ENCODE measurements at regions not wholly inside any gene's neighbourhood (a gene's known extent, or its start where the extent isn't known, plus 50 kb on each side); places are given as distances from the start of the nearest gene placed in this dataset.
"Not testable (repeated sequence)": the region's sequence is repeated elsewhere in the genome, so short reads cannot be mapped to it uniquely, and the experiment has no call there.

DNA sequence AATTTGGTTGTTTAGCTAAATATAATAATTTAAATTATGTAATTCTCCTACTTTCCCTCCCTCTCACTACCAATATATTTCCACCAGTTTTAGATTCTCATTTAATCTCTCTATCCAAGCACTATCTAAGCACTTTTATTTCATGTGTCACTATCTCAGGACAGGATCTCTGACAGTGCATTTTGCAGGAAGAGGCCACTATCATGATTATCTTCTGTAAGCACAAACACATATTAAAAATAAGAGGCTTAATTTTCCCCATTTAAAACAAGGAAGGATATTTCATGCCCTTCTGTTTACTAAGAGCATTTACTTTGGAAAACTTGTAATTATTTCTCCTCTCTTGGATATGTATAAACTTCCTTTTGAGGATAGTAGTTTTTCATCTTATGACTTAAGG lies 726.2 kb upstream of the ZNF804A start:
- DNase-seq (ENCODE audit: low spot score): no peak
- in situ Hi-C loops (cut with MboI; ENCODE audit: low sequenced_read_pairs, unreplicated experiment): no loop called here
- TF ChIP-seq, protein P1, sequence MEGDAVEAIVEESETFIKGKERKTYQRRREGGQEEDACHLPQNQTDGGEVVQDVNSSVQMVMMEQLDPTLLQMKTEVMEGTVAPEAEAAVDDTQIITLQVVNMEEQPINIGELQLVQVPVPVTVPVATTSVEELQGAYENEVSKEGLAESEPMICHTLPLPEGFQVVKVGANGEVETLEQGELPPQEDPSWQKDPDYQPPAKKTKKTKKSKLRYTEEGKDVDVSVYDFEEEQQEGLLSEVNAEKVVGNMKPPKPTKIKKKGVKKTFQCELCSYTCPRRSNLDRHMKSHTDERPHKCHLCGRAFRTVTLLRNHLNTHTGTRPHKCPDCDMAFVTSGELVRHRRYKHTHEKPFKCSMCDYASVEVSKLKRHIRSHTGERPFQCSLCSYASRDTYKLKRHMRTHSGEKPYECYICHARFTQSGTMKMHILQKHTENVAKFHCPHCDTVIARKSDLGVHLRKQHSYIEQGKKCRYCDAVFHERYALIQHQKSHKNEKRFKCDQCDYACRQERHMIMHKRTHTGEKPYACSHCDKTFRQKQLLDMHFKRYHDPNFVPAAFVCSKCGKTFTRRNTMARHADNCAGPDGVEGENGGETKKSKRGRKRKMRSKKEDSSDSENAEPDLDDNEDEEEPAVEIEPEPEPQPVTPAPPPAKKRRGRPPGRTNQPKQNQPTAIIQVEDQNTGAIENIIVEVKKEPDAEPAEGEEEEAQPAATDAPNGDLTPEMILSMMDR (IDR thresholded peaks at IDR 0.05; ENCODE audit: borderline replicate concordance, control extremely low read depth, extremely low read depth, insufficient read depth, missing control alignments): no peak

DNA sequence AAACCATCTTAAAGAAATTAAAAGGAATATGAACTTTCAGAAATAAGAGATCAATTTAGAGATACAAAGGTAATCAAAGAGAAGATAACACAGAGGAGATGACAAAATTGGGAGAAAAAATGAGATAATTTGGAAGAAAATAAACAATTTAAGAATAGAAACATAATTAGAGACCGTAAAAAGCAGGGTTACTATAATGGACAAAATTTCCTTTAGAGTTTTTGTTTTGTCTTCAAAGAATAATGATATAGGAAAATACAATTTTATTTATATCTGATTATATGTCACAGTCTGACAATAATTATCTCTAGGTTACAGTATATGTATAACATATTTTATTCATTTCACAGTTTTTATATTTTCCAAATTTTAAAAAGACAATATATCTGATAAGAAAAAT lies 716.4 kb upstream of the ZNF804A start:
- DNase-seq (ENCODE audit: low spot score): no peak
- TF ChIP-seq, protein P1 (IDR thresholded peaks at IDR 0.05; ENCODE audit: borderline replicate concordance, control extremely low read depth, extremely low read depth, insufficient read depth, missing control alignments): no peak
- in situ Hi-C loops (cut with MboI; ENCODE audit: low sequenced_read_pairs, unreplicated experiment): no loop called here

DNA sequence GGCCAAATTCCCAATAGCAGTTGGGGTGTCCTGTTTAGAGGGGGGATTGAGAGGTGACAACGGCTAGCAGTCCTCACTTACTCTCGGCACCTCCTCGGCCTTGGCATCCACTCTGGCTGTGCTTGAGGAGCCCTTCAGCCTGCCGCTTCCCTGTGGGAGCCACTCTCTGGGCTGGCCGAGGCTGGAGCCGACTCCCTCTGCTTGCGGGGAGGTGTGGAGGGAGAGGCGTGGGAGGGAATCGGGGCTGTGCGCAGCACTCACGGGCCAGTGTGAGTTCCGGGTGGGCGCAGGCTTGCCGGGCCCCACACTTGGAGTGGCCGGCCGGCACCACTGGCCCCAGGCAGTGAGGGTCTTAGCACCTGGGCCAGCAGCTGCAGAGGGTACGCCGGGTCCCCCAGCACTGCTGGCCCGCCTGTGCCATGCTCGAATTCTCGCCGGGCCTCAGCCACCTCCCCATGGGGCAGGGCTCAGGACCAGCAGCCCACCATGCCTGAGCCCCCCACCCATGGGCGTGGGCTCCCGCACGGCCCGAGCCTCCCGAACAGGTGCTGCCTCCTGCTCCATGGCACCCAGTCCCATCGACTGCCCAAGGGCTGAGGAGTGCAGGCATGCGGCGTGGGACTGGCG lies 705.9 kb upstream of the ZNF804A start:
- DNase-seq (ENCODE audit: low spot score): no peak
- TF ChIP-seq, protein P1 (IDR thresholded peaks at IDR 0.05; ENCODE audit: borderline replicate concordance, control extremely low read depth, extremely low read depth, insufficient read depth, missing control alignments): no peak
- in situ Hi-C loops (cut with MboI; ENCODE audit: low sequenced_read_pairs, unreplicated experiment): no loop called here

DNA sequence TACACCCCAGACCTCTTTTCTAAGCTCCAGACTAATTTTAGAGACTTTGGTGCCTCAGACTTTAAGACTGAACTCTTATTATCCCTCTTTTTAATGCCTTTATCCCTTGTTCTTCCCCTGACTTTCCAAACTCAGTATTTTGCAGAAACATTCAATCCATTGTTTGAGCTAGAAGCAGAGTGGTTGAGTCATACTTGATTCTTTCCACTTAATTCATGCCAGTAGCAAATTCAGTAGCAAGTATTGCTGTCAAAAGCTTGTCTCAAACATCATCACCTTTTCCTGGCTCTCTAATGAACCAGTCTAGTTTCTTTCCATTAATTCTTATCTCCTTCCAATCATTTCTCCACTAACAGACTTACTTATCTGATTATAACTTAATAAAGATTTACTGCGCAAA lies 699.7 kb upstream of the ZNF804A start:
- TF ChIP-seq, protein P1 (IDR thresholded peaks at IDR 0.05; ENCODE audit: borderline replicate concordance, control extremely low read depth, extremely low read depth, insufficient read depth, missing control alignments): no peak
- in situ Hi-C loops (cut with MboI; ENCODE audit: low sequenced_read_pairs, unreplicated experiment): no loop called here
- no peak for DNase-seq (ENCODE audit: low spot score)

DNA sequence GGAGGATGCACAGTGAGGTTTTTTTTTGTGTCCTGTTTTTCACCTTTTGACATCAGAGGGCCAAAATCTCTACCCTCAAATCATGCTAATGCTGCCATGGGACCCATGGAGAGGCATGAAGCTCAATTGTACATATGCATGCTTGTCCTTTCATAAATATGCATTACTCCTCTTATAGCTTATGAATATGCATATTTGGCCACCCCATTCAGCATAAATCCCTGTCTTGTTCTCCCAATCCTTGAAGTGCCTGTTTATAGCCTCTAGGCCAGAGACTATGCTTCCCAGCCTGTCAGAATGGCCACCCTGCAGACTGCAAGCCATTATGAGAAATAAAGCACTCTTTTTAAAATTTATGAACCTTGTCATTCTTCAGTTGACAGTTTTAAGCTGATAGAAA lies 696.4 kb upstream of the ZNF804A start:
- DNase-seq (ENCODE audit: low spot score): no peak
- in situ Hi-C loops (cut with MboI; ENCODE audit: low sequenced_read_pairs, unreplicated experiment): no loop called here
- TF ChIP-seq, protein P1 (IDR thresholded peaks at IDR 0.05; ENCODE audit: borderline replicate concordance, control extremely low read depth, extremely low read depth, insufficient read depth, missing control alignments): no peak

DNA sequence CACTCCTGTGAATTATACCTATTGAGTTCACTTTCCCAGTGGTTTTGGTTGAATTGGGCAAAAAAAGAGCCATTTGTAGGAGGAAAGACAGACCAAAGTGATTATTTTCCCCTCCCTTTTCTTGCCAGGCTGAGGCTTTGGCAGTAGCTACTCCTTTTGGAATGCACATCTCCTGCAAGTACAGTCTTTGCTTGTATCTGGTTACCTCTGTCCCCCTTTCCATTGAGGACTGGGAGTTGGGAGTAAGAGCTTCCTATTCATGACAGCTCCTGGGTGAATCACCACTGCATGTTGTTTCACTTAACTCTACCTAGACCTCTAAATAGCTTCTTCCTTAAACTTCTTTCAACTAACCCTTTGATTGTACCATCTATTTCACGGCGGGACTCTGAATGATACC lies 695.3 kb upstream of the ZNF804A start:
- TF ChIP-seq, protein P1 (IDR thresholded peaks at IDR 0.05; ENCODE audit: borderline replicate concordance, control extremely low read depth, extremely low read depth, insufficient read depth, missing control alignments): no peak
- in situ Hi-C loops (cut with MboI; ENCODE audit: low sequenced_read_pairs, unreplicated experiment): no loop called here
- DNase-seq (ENCODE audit: low spot score): no peak

DNA sequence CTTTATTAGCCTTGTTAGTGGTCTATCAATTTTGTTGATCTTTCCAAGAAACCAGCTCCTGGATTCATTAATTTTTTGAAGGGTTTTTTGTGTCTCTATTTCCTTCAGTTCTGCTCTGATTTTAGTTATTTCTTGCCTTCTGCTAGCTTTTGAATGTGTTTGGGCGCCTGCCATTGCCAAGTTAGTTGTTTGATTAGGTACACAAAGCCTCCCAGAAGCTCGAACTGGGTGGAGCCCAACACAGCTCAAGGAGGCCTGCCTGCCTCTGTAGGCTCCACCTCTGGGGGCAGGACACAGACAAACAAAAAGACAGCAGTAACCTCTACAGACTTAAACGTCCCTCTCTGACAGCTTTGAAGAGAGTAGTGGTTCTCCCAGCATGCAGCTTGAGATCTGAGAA lies 682.3 kb upstream of the ZNF804A start:
- DNase-seq (ENCODE audit: low spot score); in situ Hi-C loops (cut with MboI; ENCODE audit: low sequenced_read_pairs, unreplicated experiment): not testable (repeated sequence)
